ENCODE measurements at regions not wholly inside any gene's neighbourhood (a gene's known extent, or its start where the extent isn't known, plus 50 kb on each side); places are given as distances from the start of the nearest gene placed in this dataset.

- DNase-seq, result no peak
These were observed 125.7 kb upstream of the SNTG2 start for GRCh38 chr2:824954-825353.

DNA sequence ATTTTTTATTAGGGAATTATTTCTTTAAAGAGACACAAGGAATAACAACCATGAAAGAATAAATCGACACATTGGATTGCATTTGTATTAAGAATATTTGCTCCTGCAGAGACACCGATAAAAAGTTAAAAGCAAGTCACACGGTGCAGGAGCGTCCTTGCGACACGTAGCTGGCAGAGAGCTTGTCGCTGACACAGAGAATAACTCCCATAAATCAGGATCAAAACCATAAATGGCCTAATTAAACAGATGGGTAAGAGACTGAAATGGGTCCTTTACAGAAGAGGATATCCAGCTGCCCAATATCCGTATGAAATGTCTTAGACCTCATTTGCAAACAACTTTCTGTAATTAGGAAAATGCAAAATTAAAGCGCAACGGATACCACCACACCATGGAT is 126.1 kb upstream of the SNTG2 start:
- no peak for DNase-seq

- no peak for DNase-seq
These were observed 129.1 kb upstream of the SNTG2 start for GRCh38 chr2:821546-821945.

DNA sequence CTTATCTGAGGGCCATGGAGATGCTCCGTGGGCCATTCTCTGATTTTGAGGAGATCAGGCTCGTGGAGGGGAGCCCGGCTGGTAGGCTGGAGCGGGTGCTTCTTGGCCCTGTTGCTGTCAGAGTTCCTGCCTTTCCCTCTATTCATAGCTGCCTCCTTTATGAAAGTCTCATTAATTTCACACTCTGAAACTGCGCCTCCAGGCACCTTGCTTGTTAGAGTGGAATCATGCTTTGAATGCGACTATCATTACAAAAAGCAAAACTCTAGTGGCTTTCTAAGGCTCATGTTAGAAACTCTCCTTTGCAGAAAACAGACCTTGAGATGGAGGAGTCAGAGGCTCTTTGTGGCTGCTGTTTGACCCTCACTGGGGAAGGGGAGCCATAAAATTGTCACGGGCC is 131.0 kb upstream of the SNTG2 start:
- no peak for DNase-seq

DNA sequence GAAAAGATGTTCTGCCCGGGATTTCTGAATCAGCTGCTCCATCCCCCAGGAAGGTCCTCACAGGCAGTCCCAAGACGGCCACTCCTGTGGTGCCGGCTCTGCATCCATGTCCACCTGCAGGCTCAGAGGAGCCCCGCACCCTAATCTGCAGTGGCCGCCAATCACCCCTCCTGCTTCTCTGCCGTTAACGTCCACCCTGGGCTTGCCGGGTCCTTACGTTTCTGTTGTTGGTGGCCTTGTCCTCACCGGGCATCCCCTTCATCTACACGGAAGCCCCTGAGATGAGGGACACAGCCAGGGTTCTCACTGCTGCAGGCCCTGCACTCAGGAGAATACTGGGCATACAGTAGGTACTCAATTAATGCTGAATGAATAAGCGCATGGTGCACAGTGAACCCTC is 131.5 kb upstream of the SNTG2 start:
- DNase-seq, result no peak

GRCh38 chr2:817336-818015 is 133.2 kb upstream of the SNTG2 start:
- DNase-seq, result no peak

DNA sequence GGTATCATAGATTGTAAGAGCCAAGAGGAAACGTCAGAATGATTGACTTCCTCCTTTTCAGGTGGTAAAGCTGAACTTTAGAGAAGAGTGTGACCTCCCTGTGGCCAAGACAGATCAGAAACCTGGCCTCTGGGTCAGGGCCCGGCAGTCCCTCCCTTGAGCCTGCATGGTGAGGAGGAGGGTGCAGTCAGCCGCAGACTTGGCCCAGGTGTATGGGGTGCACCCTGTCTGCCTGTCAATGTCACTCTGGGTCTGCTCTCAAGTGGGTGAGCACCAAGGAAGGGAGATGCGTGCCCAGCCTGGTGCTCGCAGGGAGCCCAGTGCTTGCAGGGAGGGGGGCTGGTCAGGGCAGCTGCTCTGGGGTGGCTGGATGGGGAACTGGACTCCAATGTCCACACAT is 134.4 kb upstream of the SNTG2 start:
- DNase-seq, result no peak

DNA sequence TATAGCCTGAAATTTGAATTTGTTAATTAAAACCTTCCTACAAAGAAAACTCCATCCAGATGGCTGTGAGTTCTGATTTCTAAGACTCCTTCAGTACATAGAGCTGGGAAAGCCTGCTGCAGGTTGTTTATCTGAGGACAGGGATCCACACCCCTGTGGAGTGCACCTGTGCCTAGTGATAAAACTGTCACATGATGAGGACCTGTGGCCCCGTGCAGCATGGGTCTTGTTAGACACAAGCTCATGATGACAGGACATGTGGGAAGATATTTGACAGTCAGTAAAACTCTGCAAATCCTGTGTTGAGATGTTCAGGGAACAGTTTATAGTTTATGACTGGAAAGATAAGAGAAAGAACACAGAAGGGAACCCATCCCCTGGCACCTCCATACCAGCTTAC is 133.2 kb upstream of the TMEM18 start:
- DNase-seq, result peak; percentile 26

GRCh38 chr2:807300-807699 is 130.1 kb upstream of the TMEM18 start:
- no peak for DNase-seq

- DNase-seq, result no peak
These were observed 128.5 kb upstream of the TMEM18 start for GRCh38 chr2:805664-806063.

DNA sequence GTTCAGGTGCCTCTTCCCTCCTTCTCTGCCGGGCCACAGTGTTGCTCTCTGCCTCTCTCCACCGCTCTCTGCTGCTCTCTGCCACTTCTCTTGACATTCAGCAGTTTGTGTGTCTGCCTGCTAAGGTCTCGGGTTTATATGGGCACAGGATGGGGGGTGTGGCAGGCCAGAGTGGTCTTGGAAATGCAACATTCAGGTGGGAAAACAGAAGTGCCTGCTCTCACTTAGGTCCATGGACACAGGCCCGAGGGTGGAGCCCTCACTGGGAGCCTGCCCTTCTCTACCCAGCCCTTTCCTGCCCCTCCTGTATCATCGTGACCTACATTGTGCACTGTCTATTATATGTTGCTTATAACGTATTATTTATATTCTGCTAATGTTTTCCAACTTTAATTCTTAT is 120.8 kb upstream of the TMEM18 start:
- no peak for DNase-seq

DNA sequence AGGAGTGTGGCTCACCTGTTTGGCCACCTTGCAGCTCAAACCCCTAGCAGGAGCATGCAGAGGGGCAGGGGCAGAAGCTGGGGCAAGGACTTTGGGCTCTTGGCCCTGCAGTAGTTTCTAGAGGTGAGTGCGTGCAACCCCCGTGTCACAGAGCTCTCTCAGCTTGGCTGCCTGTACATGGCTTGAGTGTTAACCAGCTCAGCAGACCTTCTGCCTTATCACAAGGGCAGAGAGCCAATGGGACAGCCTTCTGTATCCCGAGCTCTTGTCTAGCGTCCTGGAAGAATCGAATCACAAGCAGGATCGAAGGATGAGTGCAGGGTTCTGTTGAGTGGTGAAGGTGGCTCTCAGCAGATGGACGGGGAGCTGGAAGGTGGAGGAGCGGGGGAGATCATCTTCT is 120.3 kb upstream of the TMEM18 start:
- DNase-seq, result no peak

GRCh38 chr2:796141-796985 is 119.2 kb upstream of the TMEM18 start:
- DNase-seq, result no peak

DNA sequence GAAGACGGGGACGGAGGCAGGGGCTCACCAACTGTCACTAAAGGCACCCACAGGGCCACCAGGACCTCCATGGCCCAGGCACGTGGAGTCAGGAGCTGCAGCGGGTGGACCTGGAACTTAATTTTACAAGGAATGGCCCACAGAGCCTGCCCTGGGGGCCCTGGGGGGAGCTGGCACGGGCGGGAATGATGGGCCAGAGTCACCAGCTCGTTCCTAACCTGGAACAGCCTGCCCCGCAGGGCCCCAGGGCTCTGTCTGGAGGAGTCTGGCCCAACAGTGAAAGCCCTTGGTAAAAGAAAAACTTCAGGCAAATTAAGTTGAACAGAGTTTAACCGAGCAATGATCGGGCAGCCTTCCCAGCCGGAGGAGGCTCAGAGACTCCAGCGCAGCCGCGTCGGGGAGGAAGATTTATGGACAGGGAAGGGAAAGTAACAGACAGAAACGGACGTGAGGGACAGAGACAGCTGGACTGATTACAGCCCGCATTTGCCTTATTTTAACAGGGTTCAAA is 118.4 kb upstream of the TMEM18 start:
- DNase-seq, result no peak

- peak; percentile 7 for DNase-seq
These were observed 117.5 kb upstream of the TMEM18 start for GRCh38 chr2:794554-795241.

DNA sequence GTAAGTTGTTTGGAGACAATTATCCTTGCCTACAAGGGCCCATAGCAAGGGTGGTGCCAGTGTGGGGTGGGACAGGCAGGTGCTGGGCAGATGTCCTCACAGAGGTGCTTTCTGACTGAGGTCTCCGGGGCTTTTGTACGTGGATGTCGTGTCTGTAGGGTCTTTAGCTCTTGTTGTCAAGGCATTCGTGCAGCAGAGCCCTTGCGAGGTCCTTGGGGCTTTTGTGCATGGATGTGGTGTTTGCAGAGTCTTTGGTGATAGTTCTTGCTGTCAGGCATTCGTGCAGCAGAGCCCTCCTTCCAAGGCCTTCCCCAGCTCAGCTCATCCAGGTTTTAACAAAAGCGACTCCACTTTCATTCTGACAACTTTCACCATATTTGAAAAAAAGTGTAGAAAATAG is 116.0 kb upstream of the TMEM18 start:
- DNase-seq, result no peak

- no peak for DNase-seq
These were observed 115.5 kb upstream of the TMEM18 start for GRCh38 chr2:792687-793086.

- no peak for DNase-seq
These were observed 113.5 kb upstream of the TMEM18 start for GRCh38 chr2:790634-791245.

DNA sequence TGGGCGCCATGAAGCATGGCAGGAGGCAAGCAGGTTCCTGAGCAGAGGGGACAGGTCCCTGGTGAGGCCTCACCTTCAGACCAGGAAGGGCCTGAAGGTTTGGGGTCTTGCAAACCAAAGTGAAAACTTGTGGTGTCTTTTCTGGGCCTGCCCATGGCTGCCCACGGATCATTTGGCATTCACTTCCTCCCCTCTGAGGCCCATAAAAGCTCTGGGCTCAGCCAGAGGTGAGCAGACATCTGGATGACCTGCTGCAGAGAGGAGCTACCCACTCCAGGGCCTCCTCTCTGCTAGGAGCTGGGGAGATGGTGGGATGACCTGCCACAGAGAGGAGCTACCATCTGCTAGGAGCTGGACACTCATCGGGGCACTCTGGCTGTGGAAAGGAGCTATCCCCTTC is 112.9 kb upstream of the TMEM18 start:
- no peak for DNase-seq

- no peak for DNase-seq
These were observed 112.3 kb upstream of the TMEM18 start for GRCh38 chr2:789529-789928.

DNA sequence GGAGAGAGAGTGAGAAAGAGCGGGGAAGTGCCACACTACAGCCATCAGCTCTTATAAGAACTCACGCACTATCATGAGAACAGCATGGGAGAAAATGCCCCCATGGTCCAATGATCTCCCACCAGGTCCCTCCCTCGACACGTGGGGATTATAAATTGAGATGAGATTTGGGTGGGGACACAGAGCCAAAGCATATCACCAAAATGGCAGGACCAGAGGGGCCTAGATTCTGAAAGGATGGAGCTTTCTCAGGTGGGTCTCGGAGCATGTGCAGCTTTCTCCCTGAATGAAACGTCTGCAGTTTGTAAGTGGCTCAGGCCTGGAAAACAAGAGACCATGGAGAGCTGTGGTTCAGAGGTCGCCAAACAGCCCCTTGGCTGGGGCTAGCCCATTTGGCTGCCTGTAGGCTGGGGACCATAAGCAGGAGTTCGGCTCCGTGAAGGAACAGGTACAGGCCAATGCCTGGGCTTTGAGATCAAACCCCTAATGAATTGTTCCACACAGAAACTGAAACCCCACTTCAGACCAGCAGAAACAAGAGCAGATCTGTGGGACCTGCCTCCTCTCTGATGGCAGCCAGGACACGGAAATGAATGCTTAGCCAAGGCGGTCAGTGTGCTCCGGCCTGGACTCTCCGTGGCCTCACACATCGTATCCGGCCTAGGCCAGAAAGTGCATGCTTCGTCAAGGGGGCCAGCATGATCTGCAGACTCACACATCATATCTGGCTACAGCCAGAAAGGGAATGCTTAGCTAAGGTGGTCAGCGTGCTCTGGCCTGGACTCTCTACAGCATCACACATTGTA is 111.2 kb upstream of the TMEM18 start:
- no peak for DNase-seq

- DNase-seq, result no peak
These were observed 107.5 kb upstream of the TMEM18 start for GRCh38 chr2:784753-785152.

- no peak for DNase-seq
These were observed 103.4 kb upstream of the TMEM18 start for GRCh38 chr2:780581-780980.
